ENCODE measurements at regions not wholly inside any gene's neighbourhood (a gene's known extent, or its start where the extent isn't known, plus 50 kb on each side); places are given as distances from the start of the nearest gene placed in this dataset.

GRCh38 chr10:128839701-128840100, 627.3 kb upstream of the MGMT start:
- Mint-ChIP-seq H3K4me3 (no peak overlapping the region), H3K36me3 (no peaks in the 10 kb centered on the region), H3K9me3 (no peaks in the 10 kb centered on the region), H3K4me1 (ENCODE audit: unreplicated experiment) (no peaks in the 10 kb centered on the region), H3K27me3 (peaks cover 5% of the 10 kb centered on the region), H3K27ac (no peak overlapping the region)
- no peak for TF ChIP-seq CTCF (conservative IDR thresholded peaks at IDR 0.05)
- no peak for DNase-seq (ENCODE audit: extremely low spot score, unreplicated experiment)

- Mint-ChIP-seq H3K36me3 (no peaks in the 10 kb centered on the region), H3K9me3 (no peaks in the 10 kb centered on the region), H3K4me1 (ENCODE audit: unreplicated experiment) (no peaks in the 10 kb centered on the region), H3K27ac (no peak overlapping the region), H3K4me3 (no peak overlapping the region), H3K27me3 (no peaks in the 10 kb centered on the region)
- peak; percentile 56 for TF ChIP-seq CTCF (conservative IDR thresholded peaks at IDR 0.05)
- no peak for DNase-seq (ENCODE audit: extremely low spot score, unreplicated experiment)
These were observed 623.1 kb upstream of the MGMT start for GRCh38 chr10:128843972-128844371.

- no peak for DNase-seq (ENCODE audit: extremely low spot score, unreplicated experiment)
- Mint-ChIP-seq H3K27me3 (peaks cover 10% of the 10 kb centered on the region), H3K4me3 (no peak overlapping the region), H3K27ac (no peak overlapping the region), H3K9me3 (no peaks in the 10 kb centered on the region), H3K4me1 (ENCODE audit: unreplicated experiment) (peaks cover 4% of the 10 kb centered on the region), H3K36me3 (no peaks in the 10 kb centered on the region)
- TF ChIP-seq CTCF (conservative IDR thresholded peaks at IDR 0.05) = no peak
These were observed 620.1 kb upstream of the MGMT start for GRCh38 chr10:128846927-128847326.

GRCh38 chr10:128848810-128849209, 618.2 kb upstream of the MGMT start:
- Mint-ChIP-seq H3K9me3 (no peaks in the 10 kb centered on the region), H3K36me3 (no peaks in the 10 kb centered on the region)

GRCh38 chr10:128850647-128851046, 616.4 kb upstream of the MGMT start:
- no peaks in the 10 kb centered on the region for H3K36me3 Mint-ChIP-seq
- DNase-seq (ENCODE audit: extremely low spot score, unreplicated experiment) = no peak
- no peak overlapping the region for H3K4me3 Mint-ChIP-seq
- H3K27ac Mint-ChIP-seq = no peak overlapping the region
- no peaks in the 10 kb centered on the region for H3K9me3 Mint-ChIP-seq
- H3K27me3 Mint-ChIP-seq = peaks cover 18% of the 10 kb centered on the region
- H3K4me1 Mint-ChIP-seq (ENCODE audit: unreplicated experiment) = peaks cover 22% of the 10 kb centered on the region
- TF ChIP-seq CTCF (conservative IDR thresholded peaks at IDR 0.05) = no peak

More at GRCh38 chr10:128848810-128849209, 618.2 kb upstream of the MGMT start:
- peaks cover 11% of the 10 kb centered on the region for H3K4me1 Mint-ChIP-seq (ENCODE audit: unreplicated experiment)
- H3K27me3 Mint-ChIP-seq = peaks cover 13% of the 10 kb centered on the region
- no peak for DNase-seq (ENCODE audit: extremely low spot score, unreplicated experiment)
- no peak overlapping the region for H3K27ac Mint-ChIP-seq
- no peak overlapping the region for H3K4me3 Mint-ChIP-seq
- no peak for TF ChIP-seq CTCF (conservative IDR thresholded peaks at IDR 0.05)

- no peak for DNase-seq (ENCODE audit: extremely low spot score, unreplicated experiment)
- Mint-ChIP-seq H3K4me3 (no peak overlapping the region), H3K9me3 (no peaks in the 10 kb centered on the region), H3K27ac (no peak overlapping the region), H3K4me1 (ENCODE audit: unreplicated experiment) (peaks cover 22% of the 10 kb centered on the region), H3K36me3 (no peaks in the 10 kb centered on the region), H3K27me3 (peaks cover 18% of the 10 kb centered on the region)
- TF ChIP-seq CTCF (conservative IDR thresholded peaks at IDR 0.05) = no peak
These were observed 615.8 kb upstream of the MGMT start for GRCh38 chr10:128851281-128851680.

Data from type B pancreatic cell (in vitro differentiated cells).